ENCODE measurements at regions not wholly inside any gene's neighbourhood (a gene's known extent, or its start where the extent isn't known, plus 50 kb on each side); places are given as distances from the start of the nearest gene placed in this dataset.

DNA sequence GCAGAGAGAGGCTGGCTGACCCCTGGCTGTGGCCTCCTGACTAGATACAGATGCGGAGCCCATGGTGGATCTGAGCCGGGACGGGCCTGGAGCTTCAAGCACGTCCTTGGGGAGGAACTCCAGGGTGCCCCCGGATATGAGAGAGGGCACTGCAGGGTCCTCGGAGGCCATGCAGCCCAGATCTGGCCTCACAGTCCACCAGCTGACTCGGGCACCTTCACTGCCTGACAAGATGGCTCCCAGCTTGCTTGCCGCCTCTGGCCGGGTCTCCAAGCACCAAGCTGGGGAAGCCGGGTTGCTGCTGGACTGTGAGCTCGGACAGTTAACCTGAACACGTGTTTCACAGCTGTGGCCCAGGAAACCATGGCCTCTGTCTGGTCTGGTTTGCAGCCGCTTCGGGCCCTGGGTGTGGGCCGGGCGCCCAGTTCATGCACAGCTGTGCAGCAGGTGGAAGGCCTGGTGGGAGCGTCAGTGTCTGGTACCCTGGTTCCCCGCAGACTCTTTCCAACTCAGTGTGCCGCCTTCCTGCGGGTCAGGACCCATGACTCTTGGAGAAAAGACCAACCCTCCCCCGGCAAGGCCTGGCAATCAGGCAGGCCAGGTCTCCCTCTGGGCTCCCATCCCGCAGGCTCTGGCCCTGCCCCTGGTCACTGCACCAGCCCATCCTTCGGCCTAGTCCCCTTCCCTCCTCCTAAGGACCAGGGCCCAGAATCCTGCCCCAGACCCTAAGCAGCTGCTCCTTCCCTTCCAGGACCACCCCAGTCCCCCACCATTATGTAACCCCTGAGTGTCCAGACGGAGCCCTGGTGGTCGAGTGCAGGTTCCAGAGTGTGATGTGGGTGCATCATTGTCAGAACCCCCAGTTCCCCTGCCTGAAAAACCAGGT is 74.6 kb upstream of the OTOS start:
- Histone ChIP-seq H3K36me3 (no peaks in the 10 kb centered on the region), H3K27me3 (no peaks in the 10 kb centered on the region), H3K9me3 (no peaks in the 10 kb centered on the region), H3K4me1 (peaks cover 5 to 20% of the 10 kb centered on the region in 2 donors), H3K4me3 (replicated peaks in 1 of 3) (no peak overlapping the region), H3K27ac (no peak overlapping the region)
- TF ChIP-seq POLR2A (IDR thresholded peaks at IDR 0.05), result no peak
- TF ChIP-seq, protein P1, sequence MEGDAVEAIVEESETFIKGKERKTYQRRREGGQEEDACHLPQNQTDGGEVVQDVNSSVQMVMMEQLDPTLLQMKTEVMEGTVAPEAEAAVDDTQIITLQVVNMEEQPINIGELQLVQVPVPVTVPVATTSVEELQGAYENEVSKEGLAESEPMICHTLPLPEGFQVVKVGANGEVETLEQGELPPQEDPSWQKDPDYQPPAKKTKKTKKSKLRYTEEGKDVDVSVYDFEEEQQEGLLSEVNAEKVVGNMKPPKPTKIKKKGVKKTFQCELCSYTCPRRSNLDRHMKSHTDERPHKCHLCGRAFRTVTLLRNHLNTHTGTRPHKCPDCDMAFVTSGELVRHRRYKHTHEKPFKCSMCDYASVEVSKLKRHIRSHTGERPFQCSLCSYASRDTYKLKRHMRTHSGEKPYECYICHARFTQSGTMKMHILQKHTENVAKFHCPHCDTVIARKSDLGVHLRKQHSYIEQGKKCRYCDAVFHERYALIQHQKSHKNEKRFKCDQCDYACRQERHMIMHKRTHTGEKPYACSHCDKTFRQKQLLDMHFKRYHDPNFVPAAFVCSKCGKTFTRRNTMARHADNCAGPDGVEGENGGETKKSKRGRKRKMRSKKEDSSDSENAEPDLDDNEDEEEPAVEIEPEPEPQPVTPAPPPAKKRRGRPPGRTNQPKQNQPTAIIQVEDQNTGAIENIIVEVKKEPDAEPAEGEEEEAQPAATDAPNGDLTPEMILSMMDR (IDR thresholded peaks at IDR 0.05), result no peak
- intact Hi-C loops (cut with DNase I), result no loop called here
- WGBS, 2 donors, result 87 to 94% methylated on average over 12 to 18 of the region's 25 CpGs
- DNase-seq, result no peak

DNA sequence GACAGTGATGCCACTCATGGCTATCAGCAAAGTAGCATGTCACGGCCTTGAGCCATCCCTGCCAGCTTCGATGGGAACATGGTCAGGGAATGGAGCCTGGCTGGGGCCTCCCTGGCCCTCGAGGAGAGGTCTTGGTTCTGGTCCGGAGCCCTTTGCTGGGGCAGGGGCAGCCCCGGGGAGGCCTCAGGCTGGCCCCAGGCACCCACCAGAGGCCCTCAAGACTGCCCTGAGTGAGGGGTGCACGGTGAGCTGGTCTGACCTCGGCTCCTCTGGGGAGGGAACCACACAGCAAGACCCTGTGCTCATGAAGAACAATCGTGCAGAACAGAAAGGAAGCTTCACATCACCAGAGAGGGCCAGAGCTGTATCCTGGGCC is 75.2 kb upstream of the OTOS start:
- Histone ChIP-seq H3K9me3 (no peaks in the 10 kb centered on the region), H3K27me3 (no peaks in the 10 kb centered on the region), H3K36me3 (no peaks in the 10 kb centered on the region), H3K4me3 (replicated peaks in 1 of 3) (no peak overlapping the region), H3K27ac (no peak overlapping the region), H3K4me1 (peaks cover 5 to 23% of the 10 kb centered on the region in 2 donors)
- DNase-seq, result no peak
- 60 to 96% methylated on average over 1 to 7 of the region's 8 CpGs for WGBS, 2 donors
- no peak for TF ChIP-seq POLR2A (IDR thresholded peaks at IDR 0.05)
- TF ChIP-seq, protein P1 (IDR thresholded peaks at IDR 0.05), result no peak
- intact Hi-C loops (cut with DNase I), result no loop called here

DNA sequence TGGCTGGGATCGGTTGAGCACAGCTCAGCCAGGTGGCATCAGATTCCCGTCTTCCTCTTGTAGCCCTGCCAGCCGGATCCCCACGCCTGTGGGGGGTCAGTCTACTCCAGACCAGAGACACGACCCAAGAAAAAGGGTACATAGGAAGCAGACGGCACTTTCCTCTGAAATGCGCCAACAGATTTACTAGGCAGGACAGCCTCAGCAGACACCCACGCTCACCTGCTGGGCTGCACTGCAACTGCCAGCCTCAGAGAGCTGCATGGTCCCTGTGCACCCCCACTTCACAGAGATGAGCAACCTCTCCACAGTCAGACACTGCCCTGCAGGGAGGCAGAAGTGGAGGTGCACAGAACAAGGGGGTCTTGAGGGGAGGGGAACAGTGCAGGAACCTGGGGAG is 75.7 kb upstream of the OTOS start:
- DNase-seq, result no peak
- Histone ChIP-seq H3K36me3 (no peaks in the 10 kb centered on the region), H3K4me1 (peaks cover 5 to 23% of the 10 kb centered on the region in 2 donors), H3K27ac (no peak overlapping the region), H3K4me3 (replicated peaks in 1 of 3) (no peak overlapping the region), H3K27me3 (no peaks in the 10 kb centered on the region), H3K9me3 (no peaks in the 10 kb centered on the region)
- WGBS, 2 donors, result 90% methylated on average over 2 to 8 of the region's 8 CpGs
- no peak for TF ChIP-seq POLR2A (IDR thresholded peaks at IDR 0.05)
- TF ChIP-seq, protein P1 (IDR thresholded peaks at IDR 0.05), result no peak
- intact Hi-C loops (cut with DNase I), result no loop called here

DNA sequence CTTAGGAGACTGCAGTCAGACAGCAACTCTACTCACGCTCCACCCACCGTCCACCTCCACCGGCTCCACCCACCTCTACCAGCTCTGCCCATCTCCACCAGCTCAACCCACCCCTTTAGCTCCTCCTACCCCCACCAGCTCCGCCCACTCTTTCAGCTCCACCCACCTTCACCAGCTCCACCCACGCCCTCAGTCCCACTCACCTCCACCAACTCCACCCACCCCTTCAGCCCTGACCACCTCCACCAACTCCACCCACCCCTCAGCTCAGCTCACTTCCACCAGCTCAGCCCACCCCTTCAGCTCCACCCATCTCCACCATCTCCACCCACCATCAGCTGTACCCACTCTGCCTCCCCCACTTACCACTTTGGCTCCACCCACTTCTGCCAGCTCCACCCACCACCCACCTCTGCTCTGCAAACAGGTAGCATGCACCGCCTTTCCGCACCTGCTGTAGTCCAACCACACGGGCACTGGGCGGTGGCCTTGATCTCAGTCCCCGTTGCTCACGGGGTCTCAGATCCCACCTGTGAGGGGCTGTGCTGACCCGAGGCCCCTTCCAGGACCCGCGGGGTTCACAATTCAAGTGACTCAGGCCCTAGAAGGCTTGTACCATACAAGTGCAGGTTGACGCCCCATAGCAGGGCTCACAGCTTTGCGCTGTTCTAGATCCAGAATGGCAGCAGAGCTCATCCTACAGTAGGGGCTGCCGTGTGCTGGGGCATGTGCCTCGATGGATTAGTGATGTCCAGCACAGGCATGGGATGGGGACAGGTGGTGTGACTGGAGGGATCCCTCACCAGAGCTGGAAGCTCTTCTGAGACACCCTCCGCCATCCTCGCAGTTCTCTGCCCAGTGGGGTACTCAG is 77.2 kb upstream of the OTOS start:
- no peak for DNase-seq
- H3K27ac ChIP-seq, result no peak overlapping the region
- WGBS, 2 donors, result 90 to 92% methylated on average over 19 to 20 of the region's 20 CpGs

More for the DNA sequence above, 77.2 kb upstream of the OTOS start:
- Histone ChIP-seq H3K4me1 (peaks cover 2 to 12% of the 10 kb centered on the region in 2 donors), H3K36me3 (no peaks in the 10 kb centered on the region), H3K27me3 (no peaks in the 10 kb centered on the region), H3K4me3 (replicated peaks in 1 of 3) (no peak overlapping the region), H3K9me3 (no peaks in the 10 kb centered on the region)
- intact Hi-C loops (cut with DNase I), result no loop called here
- no peak for TF ChIP-seq POLR2A (IDR thresholded peaks at IDR 0.05)
- TF ChIP-seq, protein P1 (IDR thresholded peaks at IDR 0.05), result no peak
